Ishikawa (cell line): ENCODE measurements at regions not wholly inside any gene's neighbourhood (a gene's known extent, or its start where the extent isn't known, plus 50 kb on each side); places are given as distances from the start of the nearest gene placed in this dataset.

ENCODE experiments used
- CEBPB ChIP-seq: IDR thresholded peaks from 2 replicates; pipeline ENCODE4 v1.6.1; 2012
- CREB1 ChIP-seq: IDR thresholded peaks from 2 replicates; pipeline ENCODE4 v1.6.1; 2012; ENCODE audit warnings: low read depth
- EGR1 ChIP-seq: IDR thresholded peaks from 2 replicates; pipeline ENCODE4 v1.6.1; 2012
- EP300 ChIP-seq: IDR thresholded peaks from 2 replicates; pipeline ENCODE4 v1.6.1; 2012; ENCODE audit warnings: borderline replicate concordance
- FOXM1 ChIP-seq: IDR thresholded peaks from 2 replicates; pipeline ENCODE4 v1.6.1; 2012; ENCODE audit warnings: low read depth, borderline replicate concordance
- MAX ChIP-seq: IDR thresholded peaks from 2 replicates; pipeline ENCODE4 v1.6.1; 2012
- NFIC ChIP-seq: IDR thresholded peaks from 2 replicates; pipeline ENCODE4 v1.6.1; 2012
- RAD21 ChIP-seq: IDR thresholded peaks from 2 replicates; pipeline ENCODE4 v1.6.1; 2012; ENCODE audit warnings: low read depth
- REST ChIP-seq: IDR thresholded peaks from 2 replicates; pipeline ENCODE4 v1.6.1; 2012; ENCODE audit warnings: low read depth, mild to moderate bottlenecking
- TAF1 ChIP-seq: IDR thresholded peaks from 2 replicates; pipeline ENCODE4 v1.6.1; 2012; ENCODE audit warnings: low read depth, mild to moderate bottlenecking
- TCF12 ChIP-seq: IDR thresholded peaks from 2 replicates; pipeline ENCODE4 v1.6.1; 2012; ENCODE audit warnings: low read depth
- TEAD4 ChIP-seq: IDR thresholded peaks from 2 replicates; pipeline ENCODE4 v1.6.1; 2012
- USF1 ChIP-seq: IDR thresholded peaks from 2 replicates; pipeline ENCODE4 v1.6.1; 2012
- YY1 ChIP-seq: IDR thresholded peaks from 2 replicates; pipeline ENCODE4 v1.6.1; 2012; ENCODE audit warnings: low read depth
- ZBTB7A ChIP-seq: IDR thresholded peaks from 2 replicates; pipeline ENCODE4 v1.6.1; 2012; ENCODE audit warnings: low read depth

GRCh38 chr2:134098321-134098720 lies 155.6 kb upstream of the MGAT5 start:
- TF ChIP-seq MAX (no peak), TCF12 (no peak), TAF1 (no peak), CEBPB (no peak), TEAD4 (no peak), ZBTB7A (no peak), YY1 (no peak), EP300 (no peak), REST (no peak), FOXM1 (no peak), RAD21 (no peak), NFIC (no peak), USF1 (no peak)

- TF ChIP-seq TAF1 (no peak), NFIC (no peak), FOXM1 (no peak), USF1 (no peak), TCF12 (no peak), TEAD4 (no peak), RAD21 (no peak), CEBPB (no peak), EGR1 (no peak), ZBTB7A (no peak), EP300 (no peak), YY1 (no peak), MAX (no peak), CREB1 (no peak), REST (no peak)
Measured at GRCh38 chr2:134099273-134099672, 154.6 kb upstream of the MGAT5 start.

GRCh38 chr2:134103196-134103595 lies 150.7 kb upstream of the MGAT5 start:
- TF ChIP-seq EP300 (no peak), CEBPB (no peak), RAD21 (no peak), TEAD4 (no peak), REST (no peak), YY1 (no peak), TAF1 (no peak), ZBTB7A (no peak)

GRCh38 chr2:134104754-134105153 lies 149.1 kb upstream of the MGAT5 start:
- TF ChIP-seq TAF1 (no peak), EP300 (no peak), TCF12 (no peak), RAD21 (no peak), CEBPB (no peak), TEAD4 (no peak), YY1 (no peak), NFIC (no peak), USF1 (no peak), CREB1 (no peak), REST (no peak), FOXM1 (no peak), EGR1 (no peak), ZBTB7A (no peak), MAX (no peak)
